ENCODE measurements at regions not wholly inside any gene's neighbourhood (a gene's known extent, or its start where the extent isn't known, plus 50 kb on each side); places are given as distances from the start of the nearest gene placed in this dataset.

DNA sequence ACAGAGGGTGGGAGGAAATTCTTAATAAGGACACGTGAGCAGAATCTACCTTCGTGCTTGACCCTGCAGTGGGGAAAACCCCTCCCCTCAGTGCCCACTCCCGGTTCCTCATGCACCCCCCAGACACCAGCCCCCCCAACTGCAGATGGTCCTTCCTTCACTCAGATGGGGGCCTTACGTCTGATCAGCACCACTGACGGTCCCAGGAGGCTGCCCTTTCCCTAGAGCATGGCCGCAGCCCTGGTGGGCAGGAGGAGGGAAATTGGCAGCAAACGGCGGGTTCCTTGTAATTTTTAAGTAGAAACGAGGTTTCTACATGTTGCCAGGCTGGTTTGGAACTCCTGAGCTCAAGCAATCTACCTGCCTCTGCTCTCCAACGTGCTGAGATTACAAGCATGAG lies 477.7 kb downstream of the TBC1D22A start:
- Histone ChIP-seq H3K9me2 (ENCODE audit: insufficient read depth) (no peaks in the 10 kb centered on the region), H3K36me3 (ENCODE audit: control insufficient read depth in 1 of 2, insufficient read depth in 2 of 2, low read length in 2 of 2) (no peaks in the 10 kb centered on the region), H2AFZ (ENCODE audit: low read depth, low read length, poor library complexity, severe bottlenecking) (no peak overlapping the region), H4K20me1 (ENCODE audit: insufficient read depth) (no peaks in the 10 kb centered on the region), H3K4me2 (ENCODE audit: low read length) (no peak overlapping the region), H3K27ac (ENCODE audit: low read depth, low read length) (no peak overlapping the region), H3K4me1 (ENCODE audit: control insufficient read depth in 1 of 2, insufficient read depth in 2 of 2, low read length in 2 of 2) (no peaks in the 10 kb centered on the region), H3K9me3 (ENCODE audit: control insufficient read depth in 1 of 2, insufficient read depth in 1 of 2, low read depth in 1 of 2, low read length in 2 of 2) (peaks cover 0 to 4% of the 10 kb centered on the region in 2 experiments; a peak in 1 of 4 replicates), H3K79me2 (ENCODE audit: insufficient read depth, low read length) (no peaks in the 10 kb centered on the region), H3K27me3 (ENCODE audit: insufficient read depth, low read length) (no peaks in the 10 kb centered on the region; the same call in none of the 2 replicates), H3K4me3 (replicated peaks in 1 of 2; ENCODE audit: low read depth in 1 of 2, low read length in 2 of 2) (no peak overlapping the region), H3K9ac (ENCODE audit: low read length) (no peak overlapping the region)
- RAD21 ChIA-PET (ENCODE audit: low non-redundant PET in 1 of 2, low total read pairs in 2 of 2, uncharacterized antibody in 2 of 2, unreplicated experiment in 2 of 2) = no interaction called here
- no TSS peak for BruUV-seq (replicated peaks)
- ATAC-seq (no peak), DNase-seq (ENCODE audit: low read depth, low spot score) (no peak)
- POLR2A ChIA-PET = no interaction called here
- intact Hi-C loops (cut with micrococcal nuclease) = no loop called here
- CTCF ChIA-PET = no interaction called here
- TF ChIP-seq EZH2phosphoT487 (IDR thresholded peaks at IDR 0.05; ENCODE audit: borderline replicate concordance) (no peak), TCF7L2 (IDR thresholded peaks at IDR 0.05; ENCODE audit: borderline replicate concordance, extremely low read depth, insufficient read depth, insufficient read length) (no peak), CEBPB (IDR thresholded peaks at IDR 0.05; ENCODE audit: low read depth) (no peak), SRF (IDR thresholded peaks at IDR 0.05; ENCODE audit: low read depth) (no peak), REST (IDR thresholded peaks at IDR 0.05; ENCODE audit: low read depth) (no peak), POLR2A (IDR thresholded peaks at IDR 0.05; ENCODE audit: borderline replicate concordance, extremely low read depth, insufficient read depth, insufficient read length) (no peak), ELF1 (IDR thresholded peaks at IDR 0.05; ENCODE audit: borderline replicate concordance, low read depth) (no peak), EGR1 (IDR thresholded peaks at IDR 0.05; ENCODE audit: low read depth) (no peak), YY1 (IDR thresholded peaks at IDR 0.05; ENCODE audit: extremely low read depth, insufficient replicate concordance, low read depth, low read length) (no peak), MAX (IDR thresholded peaks at IDR 0.05) (no peak), POLR2AphosphoS5 (IDR thresholded peaks at IDR 0.05; ENCODE audit: low read depth, low read length) (no peak), JUND (IDR thresholded peaks at IDR 0.05) (no peak), ZFX (IDR thresholded peaks at IDR 0.05) (no peak), EZH2 (IDR thresholded peaks at IDR 0.05) (no peak), ZNF274 (IDR thresholded peaks at IDR 0.05; ENCODE audit: low read depth, low read length) (no peak), FOSL1 (IDR thresholded peaks at IDR 0.05; ENCODE audit: low read depth) (no peak)
- TF ChIP-seq, protein P1, sequence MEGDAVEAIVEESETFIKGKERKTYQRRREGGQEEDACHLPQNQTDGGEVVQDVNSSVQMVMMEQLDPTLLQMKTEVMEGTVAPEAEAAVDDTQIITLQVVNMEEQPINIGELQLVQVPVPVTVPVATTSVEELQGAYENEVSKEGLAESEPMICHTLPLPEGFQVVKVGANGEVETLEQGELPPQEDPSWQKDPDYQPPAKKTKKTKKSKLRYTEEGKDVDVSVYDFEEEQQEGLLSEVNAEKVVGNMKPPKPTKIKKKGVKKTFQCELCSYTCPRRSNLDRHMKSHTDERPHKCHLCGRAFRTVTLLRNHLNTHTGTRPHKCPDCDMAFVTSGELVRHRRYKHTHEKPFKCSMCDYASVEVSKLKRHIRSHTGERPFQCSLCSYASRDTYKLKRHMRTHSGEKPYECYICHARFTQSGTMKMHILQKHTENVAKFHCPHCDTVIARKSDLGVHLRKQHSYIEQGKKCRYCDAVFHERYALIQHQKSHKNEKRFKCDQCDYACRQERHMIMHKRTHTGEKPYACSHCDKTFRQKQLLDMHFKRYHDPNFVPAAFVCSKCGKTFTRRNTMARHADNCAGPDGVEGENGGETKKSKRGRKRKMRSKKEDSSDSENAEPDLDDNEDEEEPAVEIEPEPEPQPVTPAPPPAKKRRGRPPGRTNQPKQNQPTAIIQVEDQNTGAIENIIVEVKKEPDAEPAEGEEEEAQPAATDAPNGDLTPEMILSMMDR (IDR thresholded peaks at IDR 0.05 in 2 of 3, conservative IDR thresholded peaks at IDR 0.05 in 1 of 3; ENCODE audit: borderline replicate concordance in 1 of 3, insufficient read depth in 1 of 3, low read depth in 2 of 3, low read length in 2 of 3) = no peak
